ENCODE measurements at regions not wholly inside any gene's neighbourhood (a gene's known extent, or its start where the extent isn't known, plus 50 kb on each side); places are given as distances from the start of the nearest gene placed in this dataset.

DNA sequence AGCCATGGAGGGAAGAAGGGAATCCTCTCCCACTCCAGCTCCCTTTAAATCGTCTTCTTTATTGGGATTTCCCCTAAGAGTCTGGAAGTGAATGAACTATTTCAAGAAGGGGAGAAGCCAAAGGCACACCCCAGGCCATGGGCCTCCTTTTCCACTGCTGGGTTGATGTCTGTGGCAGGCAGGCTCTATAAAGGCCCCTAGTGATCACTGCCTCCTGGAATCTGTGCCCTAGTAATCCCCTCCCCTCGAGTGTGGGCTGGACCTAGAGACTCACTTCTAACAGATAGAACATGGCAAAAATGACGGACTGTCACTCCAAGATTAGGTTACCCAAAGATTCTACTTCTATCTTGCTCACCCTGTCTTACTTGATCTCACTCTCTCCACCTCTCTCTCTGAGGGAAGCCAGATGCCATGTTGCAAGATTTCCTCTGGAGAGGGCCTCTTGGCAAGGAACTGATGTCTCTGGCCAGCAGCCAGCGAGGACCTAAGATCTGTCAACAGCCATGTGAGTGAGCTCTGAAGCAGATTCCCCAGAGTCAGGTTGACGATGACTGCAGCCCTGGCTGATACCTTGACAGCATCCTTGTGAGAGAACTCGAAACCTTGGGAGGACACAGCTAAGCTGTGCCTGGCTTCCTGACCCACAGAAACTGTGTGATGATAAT, 444.8 kb downstream of the SOX6 start:
- no peaks in the 10 kb centered on the region for H4K20me1 ChIP-seq (ENCODE audit: insufficient read depth, low read length)
- no peaks in the 10 kb centered on the region for H3K36me3 ChIP-seq (replicated peaks in 1 of 2; ENCODE audit: control insufficient read depth in 1 of 2, insufficient read depth in 2 of 2, low read length in 2 of 2)
- H3K9ac ChIP-seq (ENCODE audit: insufficient read depth, low read depth, low read length), result no peak overlapping the region
- no peak overlapping the region for H2AFZ ChIP-seq (ENCODE audit: low read length)
- CTCF ChIA-PET (ENCODE audit: low intra/inter-chr PET ratio, low total read pairs), result no interaction called here
- H3K27ac ChIP-seq (ENCODE audit: extremely low read length, insufficient read depth, low read length), result no peak overlapping the region
- 4% methylated on average over 4 of the region's 6 CpGs for WGBS (ENCODE audit: low lambda C conversion rate)
- FAIRE-seq (no peak), DNase-seq (ENCODE audit: low spot score) (no peak), ATAC-seq (no peak)
- H3K4me3 ChIP-seq (replicated peaks in 1 of 3; ENCODE audit: insufficient read depth in 1 of 3, low read depth in 2 of 3, low read length in 3 of 3), result no peak overlapping the region
- in situ Hi-C loops (cut with HindIII; ENCODE audit: extremely low pct_ligation_motif_present, low pct_unique_long_range_greater_than_20kb), result no loop called here
- POLR2A ChIA-PET, result no interaction called here
- no peaks in the 10 kb centered on the region for H3K4me1 ChIP-seq (ENCODE audit: insufficient read depth, low read length)
- no peaks in the 10 kb centered on the region for H3K79me2 ChIP-seq (ENCODE audit: insufficient read depth, low read length)
- intact Hi-C loops (cut with micrococcal nuclease; ENCODE audit: unreplicated experiment), result no loop called here
- no peaks in the 10 kb centered on the region for H3K9me3 ChIP-seq (ENCODE audit: low read length)
- TF ChIP-seq AHR (CRISPR knock-in tag; IDR thresholded peaks at IDR 0.05), result no peak
- no peak for TF ChIP-seq BRCA1 (CRISPR knock-in tag; IDR thresholded peaks at IDR 0.05)
- TF ChIP-seq ZMYM2 (CRISPR knock-in tag; IDR thresholded peaks at IDR 0.05), result no peak
- no peak for TF ChIP-seq SIX4 (CRISPR knock-in tag; IDR thresholded peaks at IDR 0.05)
- TF ChIP-seq ZNF484 (CRISPR knock-in tag; IDR thresholded peaks at IDR 0.05; ENCODE audit: borderline replicate concordance, low read depth), result no peak
- TF ChIP-seq ZNF678 (CRISPR knock-in tag; IDR thresholded peaks at IDR 0.05), result no peak
- TF ChIP-seq, protein P1, sequence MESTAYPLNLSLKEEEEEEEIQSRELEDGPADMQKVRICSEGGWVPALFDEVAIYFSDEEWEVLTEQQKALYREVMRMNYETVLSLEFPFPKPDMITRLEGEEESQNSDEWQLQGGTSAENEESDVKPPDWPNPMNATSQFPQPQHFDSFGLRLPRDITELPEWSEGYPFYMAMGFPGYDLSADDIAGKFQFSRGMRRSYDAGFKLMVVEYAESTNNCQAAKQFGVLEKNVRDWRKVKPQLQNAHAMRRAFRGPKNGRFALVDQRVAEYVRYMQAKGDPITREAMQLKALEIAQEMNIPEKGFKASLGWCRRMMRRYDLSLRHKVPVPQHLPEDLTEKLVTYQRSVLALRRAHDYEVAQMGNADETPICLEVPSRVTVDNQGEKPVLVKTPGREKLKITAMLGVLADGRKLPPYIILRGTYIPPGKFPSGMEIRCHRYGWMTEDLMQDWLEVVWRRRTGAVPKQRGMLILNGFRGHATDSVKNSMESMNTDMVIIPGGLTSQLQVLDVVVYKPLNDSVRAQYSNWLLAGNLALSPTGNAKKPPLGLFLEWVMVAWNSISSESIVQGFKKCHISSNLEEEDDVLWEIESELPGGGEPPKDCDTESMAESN (CRISPR knock-in tag; conservative IDR thresholded peaks at IDR 0.05), result no peak
- no peak for TF ChIP-seq THRA (CRISPR knock-in tag; IDR thresholded peaks at IDR 0.05; ENCODE audit: borderline replicate concordance)
- no peak for TF ChIP-seq WIZ (CRISPR knock-in tag; IDR thresholded peaks at IDR 0.05)
- no peak for TF ChIP-seq ZNF382 (CRISPR knock-in tag; IDR thresholded peaks at IDR 0.05; ENCODE audit: borderline replicate concordance)
- TF ChIP-seq RBM22 (optimal IDR thresholded peaks at IDR 0.05; ENCODE audit: low read length), result no peak
- peaks cover 0 to 10% of the 10 kb centered on the region in 2 experiments; a peak in 1 of 5 replicates for H3K27me3 ChIP-seq (ENCODE audit: control insufficient read depth in 1 of 2, insufficient read depth in 2 of 2, low read length in 2 of 2)
- H3K4me2 ChIP-seq (ENCODE audit: low read depth, low read length), result no peak overlapping the region
- no TSS peak for BruUV-seq (replicated peaks)
